Caco-2 (cell line): ENCODE measurements at regions not wholly inside any gene's neighbourhood (a gene's known extent, or its start where the extent isn't known, plus 50 kb on each side); places are given as distances from the start of the nearest gene placed in this dataset.

Experiments used
- BruUV-seq: library from RNA; stranded (reverse); fragments of 400-500 nt; replicated peaks from 2 replicates; lab custom pipeline; 2021; lab: Mats Ljungman, UMichigan
- CTCF ChIA-PET: fragments of 300-600 bp; sonication (Branson Sonifier 250); formaldehyde crosslinking; loops from one replicate; lab custom pipeline; 2022; ENCODE audit warnings: antibody characterized with exemption; lab: Charles Lee
- POLR2A ChIA-PET: fragments of 300-600 bp; sonication (Branson Sonifier 250); formaldehyde crosslinking; loops from one replicate; lab custom pipeline; 2022; ENCODE audit warnings: antibody characterized with exemption; lab: Charles Lee
- DNase-seq, 2 experiments: peaks; one replicate each; pipeline versions ENCODE4 v3.0.0 to v3.0.0-alpha.2; 2020 to 2022
- H3K27me3 ChIP-seq: replicated peaks from 2 replicates; pipeline ENCODE4 v1.6.0; 2011; ENCODE audit warnings: low read length; ENCODE audit not compliant: control insufficient read depth, insufficient read depth
- H3K36me3 ChIP-seq: 2 replicates; pipeline ENCODE4 v1.5.1; 2011; ENCODE audit warnings: low read length; ENCODE audit not compliant: control insufficient read depth, insufficient read depth
- H3K4me1 ChIP-seq: fragments of 250-450 bp; sonication (Bioruptor Pico); 2 replicates; pipeline ENCODE4 v1.5.1; 2020; ENCODE audit warnings: mild to moderate bottlenecking
- H3K4me3 ChIP-seq: 2 replicates; pipeline ENCODE4 v1.5.1; 2011; ENCODE audit warnings: low read depth, mild to moderate bottlenecking, control low read depth, low read length
- H3K9me3 ChIP-seq: fragments of 250-450 bp; sonication (Bioruptor Pico); 2 replicates; pipeline ENCODE4 v1.5.1; 2020; ENCODE audit warnings: mild to moderate bottlenecking, moderate library complexity
- H3K27ac Mint-ChIP-seq: one replicate; pipeline ENCODE4 v1.8.0; 2022; ENCODE audit warnings: mixed read lengths; ENCODE audit not compliant: unreplicated experiment
- H3K27me3 Mint-ChIP-seq: one replicate; pipeline ENCODE4 v1.8.0; 2022; ENCODE audit warnings: mixed read lengths; ENCODE audit not compliant: insufficient read depth, unreplicated experiment
- H3K36me3 Mint-ChIP-seq: one replicate; pipeline ENCODE4 v1.8.0; 2022; ENCODE audit warnings: mild to moderate bottlenecking, mixed read lengths; ENCODE audit not compliant: insufficient read depth, unreplicated experiment
- H3K4me1 Mint-ChIP-seq: one replicate; pipeline ENCODE4 v1.8.0; 2022; ENCODE audit warnings: low read depth, mixed read lengths; ENCODE audit not compliant: unreplicated experiment
- H3K4me3 Mint-ChIP-seq: one replicate; pipeline ENCODE4 v1.8.0; 2022; ENCODE audit warnings: mild to moderate bottlenecking, moderate library complexity, mixed read lengths; ENCODE audit not compliant: unreplicated experiment
- H3K9me3 Mint-ChIP-seq: one replicate; pipeline ENCODE4 v1.8.0; 2022; ENCODE audit warnings: mixed read lengths; ENCODE audit not compliant: unreplicated experiment
- CTCF ChIP-seq, 2 experiments: fragments of 200-600 bp in 1 of 2; IDR thresholded peaks; 1 replicate in 1 of 2; 2 replicates in 1 of 2; pipeline versions ENCODE4 v1.5.1 to v1.8.0; 2011 to 2022; ENCODE audit warnings: antibody characterized with exemption in 1 of 2, control low read depth in 1 of 2, inconsistent platforms in 1 of 2, low read depth in 1 of 2, low read length in 1 of 2, mild to moderate bottlenecking in 1 of 2, moderate library complexity in 1 of 2; ENCODE audit not compliant: insufficient read depth in 1 of 2, severe bottlenecking in 1 of 2, unreplicated experiment in 1 of 2
- intact Hi-C: fragments of 100-400 bp; cut with micrococcal nuclease; formaldehyde crosslinking; loops from one replicate; pipeline ENCODE4 v1.10.0; 2022; ENCODE audit not compliant: unreplicated experiment

- Mint-ChIP-seq H3K4me1 (no peaks in the 10 kb centered on the region), H3K4me3 (no peak overlapping the region), H3K36me3 (no peaks in the 10 kb centered on the region), H3K27ac (no peak overlapping the region), H3K27me3 (peaks cover 3% of the 10 kb centered on the region), H3K9me3 (no peaks in the 10 kb centered on the region)
- DNase-seq = no peak
- H3K9me3 ChIP-seq = no peaks in the 10 kb centered on the region
- H3K4me3 ChIP-seq = no peak overlapping the region
- no peak for TF ChIP-seq CTCF (IDR thresholded peaks at IDR 0.05; ENCODE audit: insufficient read depth in 1 of 2, low read depth in 1 of 2, low read length in 1 of 2, severe bottlenecking in 1 of 2, unreplicated experiment in 1 of 2)
- ChIA-PET POLR2A (no interaction called here), CTCF (no interaction called here)
- intact Hi-C loops = no loop called here
- H3K36me3 ChIP-seq = no peaks in the 10 kb centered on the region
- no peaks in the 10 kb centered on the region for H3K4me1 ChIP-seq
- H3K27me3 ChIP-seq = no peaks in the 10 kb centered on the region
- BruUV-seq = no TSS peak
Observed at GRCh38 chr16:73663720-73664119, 615.8 kb upstream of the ZFHX3 start.

GRCh38 chr16:73636196-73636595 lies 588.3 kb upstream of the ZFHX3 start:
- Histone ChIP-seq H3K4me3 (no peak overlapping the region), H3K4me1 (no peaks in the 10 kb centered on the region), H3K9me3 (peaks cover 20% of the 10 kb centered on the region), H3K36me3 (no peaks in the 10 kb centered on the region), H3K27me3 (no peaks in the 10 kb centered on the region)
- Mint-ChIP-seq H3K27ac (no peak overlapping the region), H3K4me3 (no peak overlapping the region), H3K9me3 (peaks cover 22% of the 10 kb centered on the region), H3K27me3 (peaks cover 11% of the 10 kb centered on the region), H3K4me1 (no peaks in the 10 kb centered on the region), H3K36me3 (no peaks in the 10 kb centered on the region)
- no TSS peak for BruUV-seq
- no peak for DNase-seq
- ChIA-PET POLR2A (no interaction called here), CTCF (no interaction called here)
- intact Hi-C loops = no loop called here
- TF ChIP-seq CTCF (IDR thresholded peaks at IDR 0.05; ENCODE audit: insufficient read depth in 1 of 2, low read depth in 1 of 2, low read length in 1 of 2, severe bottlenecking in 1 of 2, unreplicated experiment in 1 of 2) = no peak

- intact Hi-C loops = no loop called here
- Mint-ChIP-seq H3K27me3 (peaks cover 14% of the 10 kb centered on the region), H3K9me3 (no peaks in the 10 kb centered on the region), H3K4me3 (no peak overlapping the region), H3K36me3 (no peaks in the 10 kb centered on the region), H3K27ac (no peak overlapping the region), H3K4me1 (no peaks in the 10 kb centered on the region)
- H3K36me3 ChIP-seq = no peaks in the 10 kb centered on the region
- no peak for TF ChIP-seq CTCF (IDR thresholded peaks at IDR 0.05; ENCODE audit: insufficient read depth in 1 of 2, low read depth in 1 of 2, low read length in 1 of 2, severe bottlenecking in 1 of 2, unreplicated experiment in 1 of 2)
- no peak for DNase-seq
- H3K4me1 ChIP-seq = no peaks in the 10 kb centered on the region
- no TSS peak for BruUV-seq
- H3K9me3 ChIP-seq = no peaks in the 10 kb centered on the region
- POLR2A ChIA-PET = interaction anchor here (0.7 kb wide), 1 partner anchor 21 kb away, joined by 6 read pairs; no protein-coding TSS in a partner anchor
- H3K4me3 ChIP-seq = no peak overlapping the region
- H3K27me3 ChIP-seq = no peaks in the 10 kb centered on the region
- CTCF ChIA-PET = no interaction called here
Observed at GRCh38 chr16:73629011-73629410, 581.1 kb upstream of the ZFHX3 start.
